ENCODE measurements at regions not wholly inside any gene's neighbourhood (a gene's known extent, or its start where the extent isn't known, plus 50 kb on each side); places are given as distances from the start of the nearest gene placed in this dataset.

DNA sequence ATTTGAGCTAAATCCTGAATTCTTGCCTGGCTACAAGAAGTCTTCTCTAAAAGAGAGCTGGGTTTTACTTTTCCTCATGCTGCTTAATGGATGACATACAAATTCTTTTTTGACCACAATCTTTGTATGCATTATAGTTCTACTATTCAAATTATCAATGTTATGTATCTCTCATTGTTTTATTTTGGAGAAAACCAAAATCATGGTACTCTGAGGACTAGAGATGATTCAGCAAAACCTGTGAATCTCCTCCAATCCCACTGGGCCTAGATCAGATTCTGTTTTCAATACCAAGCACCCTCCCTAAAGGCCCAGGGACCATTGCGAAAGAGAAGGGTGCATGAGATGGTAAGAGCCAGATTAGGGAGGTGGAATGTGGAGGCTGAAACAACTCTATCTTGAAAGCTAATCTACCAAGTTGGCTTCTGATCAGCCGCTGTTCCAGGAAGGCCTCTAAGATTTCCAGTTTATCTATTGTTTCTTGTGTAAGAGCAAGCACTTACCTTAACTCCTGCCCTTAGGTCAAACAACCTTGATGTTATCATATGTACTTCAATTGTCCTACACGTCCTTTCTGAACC, 547.2 kb downstream of the PLPP3 start:
- TF ChIP-seq, protein P1, sequence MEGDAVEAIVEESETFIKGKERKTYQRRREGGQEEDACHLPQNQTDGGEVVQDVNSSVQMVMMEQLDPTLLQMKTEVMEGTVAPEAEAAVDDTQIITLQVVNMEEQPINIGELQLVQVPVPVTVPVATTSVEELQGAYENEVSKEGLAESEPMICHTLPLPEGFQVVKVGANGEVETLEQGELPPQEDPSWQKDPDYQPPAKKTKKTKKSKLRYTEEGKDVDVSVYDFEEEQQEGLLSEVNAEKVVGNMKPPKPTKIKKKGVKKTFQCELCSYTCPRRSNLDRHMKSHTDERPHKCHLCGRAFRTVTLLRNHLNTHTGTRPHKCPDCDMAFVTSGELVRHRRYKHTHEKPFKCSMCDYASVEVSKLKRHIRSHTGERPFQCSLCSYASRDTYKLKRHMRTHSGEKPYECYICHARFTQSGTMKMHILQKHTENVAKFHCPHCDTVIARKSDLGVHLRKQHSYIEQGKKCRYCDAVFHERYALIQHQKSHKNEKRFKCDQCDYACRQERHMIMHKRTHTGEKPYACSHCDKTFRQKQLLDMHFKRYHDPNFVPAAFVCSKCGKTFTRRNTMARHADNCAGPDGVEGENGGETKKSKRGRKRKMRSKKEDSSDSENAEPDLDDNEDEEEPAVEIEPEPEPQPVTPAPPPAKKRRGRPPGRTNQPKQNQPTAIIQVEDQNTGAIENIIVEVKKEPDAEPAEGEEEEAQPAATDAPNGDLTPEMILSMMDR (IDR thresholded peaks at IDR 0.05; ENCODE audit: extremely low read depth, insufficient read depth, missing control alignments) = no peak
- in situ Hi-C loops (cut with MboI; ENCODE audit: low pct_unique_long_range_greater_than_20kb, low sequenced_read_pairs, unreplicated experiment) = no loop called here
- DNase-seq (ENCODE audit: low spot score) = no peak

DNA sequence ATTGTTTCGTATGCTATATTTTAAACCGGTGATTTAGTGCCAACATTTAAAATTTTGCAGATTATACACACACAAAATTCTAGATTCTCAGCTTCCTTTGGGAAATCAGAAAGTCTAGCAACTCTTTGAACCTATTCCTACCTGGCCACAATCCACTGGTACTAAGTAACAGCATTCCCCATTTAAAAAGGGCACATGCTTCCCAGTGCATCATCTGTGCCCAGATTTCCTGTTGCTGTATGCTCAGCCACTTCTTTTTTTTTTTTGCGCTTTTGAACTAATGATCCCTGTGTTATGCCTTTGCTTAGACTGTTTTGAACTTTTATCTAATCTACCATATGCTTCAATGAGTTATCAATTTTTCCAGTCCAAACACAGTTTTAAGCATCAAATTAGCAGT, 548.4 kb downstream of the PLPP3 start:
- TF ChIP-seq, protein P1 (IDR thresholded peaks at IDR 0.05; ENCODE audit: extremely low read depth, insufficient read depth, missing control alignments) = no peak
- in situ Hi-C loops (cut with MboI; ENCODE audit: low pct_unique_long_range_greater_than_20kb, low sequenced_read_pairs, unreplicated experiment) = no loop called here
- DNase-seq (ENCODE audit: low spot score) = no peak

DNA sequence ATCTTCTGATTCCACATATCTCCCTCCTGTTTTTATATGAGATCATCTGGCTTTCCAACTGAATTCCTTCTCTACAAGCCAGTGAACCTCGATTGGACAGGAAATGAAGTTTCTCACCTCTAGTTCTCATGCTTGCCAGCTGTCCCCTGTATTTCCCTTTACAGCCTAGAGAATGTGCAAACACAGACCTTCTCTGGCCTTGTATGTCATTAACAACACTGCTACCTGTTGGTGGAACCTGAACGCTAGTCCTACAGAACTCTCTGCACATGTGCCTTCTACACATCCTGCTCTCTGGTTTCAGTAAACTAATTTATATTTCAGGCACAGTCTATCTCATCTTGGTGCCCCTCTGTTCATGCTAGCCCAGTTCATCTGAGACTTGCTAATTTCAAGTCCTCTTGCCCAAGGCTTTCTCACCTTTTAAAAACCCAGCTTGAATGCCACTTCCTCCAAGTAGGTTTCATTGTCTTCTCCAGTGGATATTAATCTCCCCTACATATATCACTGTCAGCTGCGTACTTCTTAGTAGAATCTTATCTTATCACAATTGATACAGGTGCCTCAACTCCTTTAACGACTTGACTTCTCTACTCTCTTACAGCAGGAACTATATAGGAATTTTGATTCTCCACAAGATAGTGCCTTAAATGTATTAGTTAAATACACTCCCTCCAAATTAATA, 549.9 kb downstream of the PLPP3 start:
- no peak for DNase-seq (ENCODE audit: low spot score)
- in situ Hi-C loops (cut with MboI; ENCODE audit: low pct_unique_long_range_greater_than_20kb, low sequenced_read_pairs, unreplicated experiment) = no loop called here

DNA sequence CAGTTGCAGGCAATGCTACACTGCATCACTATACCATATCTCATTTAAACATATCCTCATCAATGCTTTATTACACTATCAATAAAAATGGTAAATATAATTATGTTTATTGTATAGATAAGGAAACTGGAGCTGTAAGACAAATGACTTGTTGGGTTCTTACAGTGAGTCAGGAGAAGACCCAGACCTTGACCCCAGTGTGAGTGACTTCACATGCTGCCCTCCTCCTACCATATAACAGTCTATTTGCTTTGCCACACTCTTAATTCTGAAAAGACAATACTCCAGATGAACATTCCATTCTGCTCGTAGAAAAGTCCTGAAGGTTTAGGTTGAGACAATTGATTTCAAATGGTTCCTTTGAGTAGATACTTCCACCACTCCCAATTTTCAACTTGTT, 550.5 kb downstream of the PLPP3 start:
- DNase-seq (ENCODE audit: low spot score) = no peak
- TF ChIP-seq, protein P1 (IDR thresholded peaks at IDR 0.05; ENCODE audit: extremely low read depth, insufficient read depth, missing control alignments) = no peak
- in situ Hi-C loops (cut with MboI; ENCODE audit: low pct_unique_long_range_greater_than_20kb, low sequenced_read_pairs, unreplicated experiment) = no loop called here

More for the DNA sequence above, 549.9 kb downstream of the PLPP3 start:
- TF ChIP-seq, protein P1 (IDR thresholded peaks at IDR 0.05; ENCODE audit: extremely low read depth, insufficient read depth, missing control alignments) = no peak

DNA sequence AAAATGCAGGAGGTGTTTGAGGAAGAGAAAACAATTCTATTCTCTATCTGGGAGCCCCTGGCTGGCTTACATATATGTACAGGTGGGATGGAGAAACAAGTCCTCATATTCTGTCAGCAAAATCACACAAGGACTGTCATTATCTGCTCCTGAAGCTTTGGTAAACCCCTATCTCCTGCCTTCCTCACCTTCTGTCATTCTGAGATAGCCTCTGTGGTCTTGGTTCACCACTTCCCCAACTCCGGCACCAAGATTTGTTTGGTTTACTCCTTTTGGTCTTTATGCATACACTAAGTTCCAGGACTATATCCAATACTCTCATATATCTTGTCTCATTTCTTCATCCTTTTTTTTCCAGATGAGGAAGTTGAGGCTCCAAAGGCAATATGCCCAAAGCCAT, 551.1 kb downstream of the PLPP3 start:
- in situ Hi-C loops (cut with MboI; ENCODE audit: low pct_unique_long_range_greater_than_20kb, low sequenced_read_pairs, unreplicated experiment) = no loop called here
- TF ChIP-seq, protein P1 (IDR thresholded peaks at IDR 0.05; ENCODE audit: extremely low read depth, insufficient read depth, missing control alignments) = no peak
- DNase-seq (ENCODE audit: low spot score) = peak; percentile 7

DNA sequence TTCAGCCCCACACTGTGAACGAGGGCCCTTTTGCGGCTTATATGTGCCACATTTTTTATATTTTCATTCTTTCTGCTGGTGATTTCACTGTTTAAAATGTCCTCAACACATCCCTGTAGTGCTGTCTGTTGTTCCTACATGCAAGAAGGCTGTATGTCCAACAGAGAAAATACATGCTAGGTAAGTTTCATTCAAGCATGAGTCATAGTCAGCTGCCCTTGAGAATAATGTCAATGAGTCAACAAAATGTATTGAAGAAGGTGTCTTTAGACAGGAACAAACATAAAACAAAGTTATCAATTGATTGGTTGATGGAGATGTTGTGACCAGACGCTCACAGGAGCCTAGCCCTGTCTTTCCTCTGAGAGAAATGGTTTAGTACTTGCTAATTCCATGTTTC, 553.4 kb downstream of the PLPP3 start:
- in situ Hi-C loops (cut with MboI; ENCODE audit: low pct_unique_long_range_greater_than_20kb, low sequenced_read_pairs, unreplicated experiment) = no loop called here
- no peak for DNase-seq (ENCODE audit: low spot score)
- TF ChIP-seq, protein P1 (IDR thresholded peaks at IDR 0.05; ENCODE audit: extremely low read depth, insufficient read depth, missing control alignments) = no peak
